Osteocyte (in vitro differentiated cells): ENCODE measurements at regions not wholly inside any gene's neighbourhood (a gene's known extent, or its start where the extent isn't known, plus 50 kb on each side); places are given as distances from the start of the nearest gene placed in this dataset.

Source experiments
- DNase-seq: peaks from one replicate; pipeline ENCODE4 v3.0.0; 2021; ENCODE audit warnings: mixed read lengths; ENCODE audit not compliant: unreplicated experiment; ENCODE audit errors: extremely low spot score
- H3K27ac Mint-ChIP-seq: one replicate; pipeline ENCODE4 v1.8.0; 2021; ENCODE audit warnings: mild to moderate bottlenecking, mixed read lengths; ENCODE audit not compliant: unreplicated experiment
- H3K27me3 Mint-ChIP-seq: one replicate; pipeline ENCODE4 v1.8.0; 2021; ENCODE audit warnings: mixed read lengths; ENCODE audit not compliant: unreplicated experiment
- H3K36me3 Mint-ChIP-seq: one replicate; pipeline ENCODE4 v1.8.0; 2021; ENCODE audit warnings: mixed read lengths; ENCODE audit not compliant: unreplicated experiment
- H3K4me1 Mint-ChIP-seq: one replicate; pipeline ENCODE4 v1.8.0; 2021; ENCODE audit warnings: mixed read lengths; ENCODE audit not compliant: unreplicated experiment
- H3K4me3 Mint-ChIP-seq: one replicate; pipeline ENCODE4 v1.8.0; 2021; ENCODE audit warnings: mild to moderate bottlenecking, moderate library complexity, mixed read lengths; ENCODE audit not compliant: unreplicated experiment
- H3K9me3 Mint-ChIP-seq: one replicate; pipeline ENCODE4 v1.8.0; 2021; ENCODE audit warnings: mixed read lengths; ENCODE audit not compliant: unreplicated experiment
- CTCF ChIP-seq: fragments of 200-600 bp; sonication (generic); IDR thresholded peaks from 2 replicates; pipeline ENCODE4 v1.5.0; 2021; ENCODE audit warnings: antibody characterized with exemption, mild to moderate bottlenecking, moderate library complexity

- Mint-ChIP-seq H3K27ac (no peak overlapping the region), H3K9me3 (peaks cover 8% of the 10 kb centered on the region), H3K27me3 (no peaks in the 10 kb centered on the region), H3K4me3 (no peak overlapping the region), H3K4me1 (no peaks in the 10 kb centered on the region), H3K36me3 (no peaks in the 10 kb centered on the region)
- no peak for DNase-seq
- TF ChIP-seq CTCF, result no peak
Observed at GRCh38 chr18:53950545-53950944, 273.9 kb downstream of the MBD2 start.

- no peak for DNase-seq
- no peak for TF ChIP-seq CTCF
- peaks cover 8% of the 10 kb centered on the region for H3K9me3 Mint-ChIP-seq
Observed at GRCh38 chr18:53948991-53949390, 275.5 kb downstream of the MBD2 start.

GRCh38 chr18:53947092-53947640 is 277.3 kb downstream of the MBD2 start:
- no peak overlapping the region for H3K4me3 Mint-ChIP-seq
- DNase-seq, result no peak
- H3K4me1 Mint-ChIP-seq, result no peaks in the 10 kb centered on the region

More at GRCh38 chr18:53948991-53949390, 275.5 kb downstream of the MBD2 start:
- no peaks in the 10 kb centered on the region for H3K4me1 Mint-ChIP-seq
- no peaks in the 10 kb centered on the region for H3K36me3 Mint-ChIP-seq
- no peak overlapping the region for H3K27ac Mint-ChIP-seq
- no peaks in the 10 kb centered on the region for H3K27me3 Mint-ChIP-seq
- H3K4me3 Mint-ChIP-seq, result no peak overlapping the region

GRCh38 chr18:53946594-53946993 is 277.9 kb downstream of the MBD2 start:
- H3K36me3 Mint-ChIP-seq, result no peaks in the 10 kb centered on the region
- no peaks in the 10 kb centered on the region for H3K4me1 Mint-ChIP-seq
- no peak for DNase-seq
- H3K27ac Mint-ChIP-seq, result no peak overlapping the region
- TF ChIP-seq CTCF, result no peak
- no peaks in the 10 kb centered on the region for H3K9me3 Mint-ChIP-seq
- H3K27me3 Mint-ChIP-seq, result no peaks in the 10 kb centered on the region
- H3K4me3 Mint-ChIP-seq, result no peak overlapping the region

More at GRCh38 chr18:53947092-53947640, 277.3 kb downstream of the MBD2 start:
- H3K27me3 Mint-ChIP-seq, result no peaks in the 10 kb centered on the region
- no peak for TF ChIP-seq CTCF
- H3K27ac Mint-ChIP-seq, result no peak overlapping the region
- peaks cover 4% of the 10 kb centered on the region for H3K9me3 Mint-ChIP-seq
- no peaks in the 10 kb centered on the region for H3K36me3 Mint-ChIP-seq

- H3K4me1 Mint-ChIP-seq, result no peaks in the 10 kb centered on the region
- H3K36me3 Mint-ChIP-seq, result no peaks in the 10 kb centered on the region
- no peak for TF ChIP-seq CTCF
- peaks cover 6% of the 10 kb centered on the region for H3K9me3 Mint-ChIP-seq
- H3K4me3 Mint-ChIP-seq, result no peak overlapping the region
- no peaks in the 10 kb centered on the region for H3K27me3 Mint-ChIP-seq
- no peak for DNase-seq
- no peak overlapping the region for H3K27ac Mint-ChIP-seq
Observed at GRCh38 chr18:53944721-53945120, 279.7 kb downstream of the MBD2 start.
